Duodenal mucosa (tissue), 2 donors: ENCODE measurements at regions not wholly inside any gene's neighbourhood (a gene's known extent, or its start where the extent isn't known, plus 50 kb on each side); places are given as distances from the start of the nearest gene placed in this dataset.

Experiments
- H3K27ac ChIP-seq: one replicate; pipeline ENCODE4 v1.7.0; 2013; ENCODE audit warnings: low read depth, low read length
- H3K27me3 ChIP-seq, 2 donors: one replicate each; pipeline ENCODE4 v1.7.0; 2013; ENCODE audit warnings: low read length in 2 of 2, control low read depth in 1 of 2; ENCODE audit not compliant: insufficient read depth in 2 of 2, control insufficient read depth in 1 of 2
- H3K36me3 ChIP-seq, 2 donors: one replicate each; pipeline ENCODE4 v1.7.0; 2013; ENCODE audit warnings: low read length in 2 of 2, control low read depth in 1 of 2; ENCODE audit not compliant: insufficient read depth in 2 of 2, control insufficient read depth in 1 of 2
- H3K4me1 ChIP-seq, 2 donors: one replicate each; pipeline ENCODE4 v1.7.0; 2013; ENCODE audit warnings: low read length in 2 of 2, control low read depth in 1 of 2; ENCODE audit not compliant: insufficient read depth in 2 of 2, control insufficient read depth in 1 of 2
- H3K4me3 ChIP-seq, 2 donors: one replicate each; pipeline ENCODE4 v1.7.0; 2013; ENCODE audit warnings: low read length in 2 of 2, low read depth in 1 of 2
- H3K9ac ChIP-seq, 2 donors: one replicate each; pipeline ENCODE4 v1.7.0; 2013; ENCODE audit warnings: low read length in 2 of 2, low read depth in 1 of 2
- H3K9me3 ChIP-seq, 2 donors: one replicate each; pipeline ENCODE4 v1.7.0; 2013; ENCODE audit warnings: low read length in 2 of 2, control low read depth in 1 of 2; ENCODE audit not compliant: control insufficient read depth in 1 of 2

- no peaks in the 10 kb centered on the region for H3K27me3 ChIP-seq
- H3K4me1 ChIP-seq, result peaks cover 25 to 32% of the 10 kb centered on the region in 2 donors
- no peaks in the 10 kb centered on the region for H3K9me3 ChIP-seq
- peak overlapping the region; percentile 60 for H3K27ac ChIP-seq
- H3K36me3 ChIP-seq, result no peaks in the 10 kb centered on the region
- no peak overlapping the region for H3K4me3 ChIP-seq
- H3K9ac ChIP-seq, result peak overlapping the region; percentile 20 to 30
These were observed 64.6 kb upstream of the TARBP1 start for GRCh38 chr1:234543442-234544086.

- Histone ChIP-seq H3K9me3 (no peaks in the 10 kb centered on the region), H3K36me3 (no peaks in the 10 kb centered on the region), H3K27me3 (no peaks in the 10 kb centered on the region), H3K27ac (no peak overlapping the region), H3K9ac (no peak overlapping the region), H3K4me3 (no peak overlapping the region), H3K4me1 (peaks cover 29 to 44% of the 10 kb centered on the region in 2 donors)
These were observed 63.4 kb upstream of the TARBP1 start for GRCh38 chr1:234542211-234542850.

DNA sequence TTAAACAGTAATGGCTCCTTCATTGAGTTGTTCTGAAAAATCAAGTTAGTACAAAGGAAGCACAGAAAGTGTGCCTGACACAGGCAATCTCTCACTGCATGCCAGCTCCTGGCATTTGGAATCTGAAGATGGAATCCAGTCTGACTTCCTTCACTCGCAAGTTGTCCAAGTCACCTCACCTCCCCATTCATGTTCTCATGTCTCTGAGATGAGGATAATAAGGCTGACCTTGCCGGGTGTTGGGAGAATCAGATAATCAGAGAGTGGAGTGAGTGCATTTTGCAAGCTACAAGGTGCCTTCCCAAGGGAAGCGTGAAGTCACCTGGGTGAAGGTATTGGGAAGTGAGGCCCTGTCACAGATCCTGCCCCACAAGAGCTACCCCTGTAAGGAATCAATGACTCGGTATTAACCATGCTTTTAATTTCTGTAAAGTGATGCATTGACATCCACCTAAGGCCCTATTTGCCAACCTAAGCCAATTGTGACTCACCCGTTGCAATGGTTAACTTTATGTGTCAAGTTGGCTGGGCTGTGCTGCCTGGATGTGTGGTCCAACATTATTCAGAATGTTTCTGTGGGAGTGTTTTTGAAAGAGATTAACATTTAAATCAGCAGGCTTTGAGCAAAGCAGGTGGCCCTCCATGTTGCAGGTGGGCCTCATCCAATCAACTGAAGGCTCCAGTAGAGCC is 62.5 kb upstream of the TARBP1 start:
- Histone ChIP-seq H3K4me3 (no peak overlapping the region), H3K36me3 (no peaks in the 10 kb centered on the region), H3K4me1 (peaks cover 33 to 49% of the 10 kb centered on the region in 2 donors), H3K27ac (no peak overlapping the region), H3K27me3 (no peaks in the 10 kb centered on the region), H3K9ac (no peak overlapping the region), H3K9me3 (no peaks in the 10 kb centered on the region)

DNA sequence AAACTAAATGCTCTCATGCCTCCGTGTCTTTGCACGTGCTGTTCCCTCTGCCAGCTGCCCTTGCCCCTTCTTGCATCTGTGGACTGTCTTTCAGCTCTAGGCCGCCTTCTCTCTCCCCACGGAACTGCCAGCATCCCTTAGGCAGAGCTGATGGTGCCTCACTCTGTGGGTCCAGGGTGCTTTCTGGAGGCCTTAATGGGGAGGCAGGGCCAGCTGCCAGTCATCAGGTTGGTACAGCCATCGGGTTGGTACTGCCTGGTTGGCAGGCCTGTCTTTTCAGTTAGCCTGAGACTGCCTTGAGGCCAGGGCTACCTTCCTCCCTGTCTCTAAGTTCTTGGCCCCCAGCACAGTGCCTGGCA is 61.4 kb upstream of the TARBP1 start:
- H3K9me3 ChIP-seq, result no peaks in the 10 kb centered on the region
- H3K9ac ChIP-seq, result no peak overlapping the region
- H3K27me3 ChIP-seq, result no peaks in the 10 kb centered on the region
- peaks cover 31 to 41% of the 10 kb centered on the region in 2 donors for H3K4me1 ChIP-seq
- no peak overlapping the region for H3K27ac ChIP-seq
- no peak overlapping the region for H3K4me3 ChIP-seq
- no peaks in the 10 kb centered on the region for H3K36me3 ChIP-seq

GRCh38 chr1:234539666-234540403 is 60.9 kb upstream of the TARBP1 start:
- Histone ChIP-seq H3K9me3 (no peaks in the 10 kb centered on the region), H3K4me3 (no peak overlapping the region), H3K4me1 (peaks cover 29 to 41% of the 10 kb centered on the region in 2 donors), H3K36me3 (no peaks in the 10 kb centered on the region), H3K27me3 (no peaks in the 10 kb centered on the region), H3K27ac (no peak overlapping the region), H3K9ac (no peak overlapping the region)

DNA sequence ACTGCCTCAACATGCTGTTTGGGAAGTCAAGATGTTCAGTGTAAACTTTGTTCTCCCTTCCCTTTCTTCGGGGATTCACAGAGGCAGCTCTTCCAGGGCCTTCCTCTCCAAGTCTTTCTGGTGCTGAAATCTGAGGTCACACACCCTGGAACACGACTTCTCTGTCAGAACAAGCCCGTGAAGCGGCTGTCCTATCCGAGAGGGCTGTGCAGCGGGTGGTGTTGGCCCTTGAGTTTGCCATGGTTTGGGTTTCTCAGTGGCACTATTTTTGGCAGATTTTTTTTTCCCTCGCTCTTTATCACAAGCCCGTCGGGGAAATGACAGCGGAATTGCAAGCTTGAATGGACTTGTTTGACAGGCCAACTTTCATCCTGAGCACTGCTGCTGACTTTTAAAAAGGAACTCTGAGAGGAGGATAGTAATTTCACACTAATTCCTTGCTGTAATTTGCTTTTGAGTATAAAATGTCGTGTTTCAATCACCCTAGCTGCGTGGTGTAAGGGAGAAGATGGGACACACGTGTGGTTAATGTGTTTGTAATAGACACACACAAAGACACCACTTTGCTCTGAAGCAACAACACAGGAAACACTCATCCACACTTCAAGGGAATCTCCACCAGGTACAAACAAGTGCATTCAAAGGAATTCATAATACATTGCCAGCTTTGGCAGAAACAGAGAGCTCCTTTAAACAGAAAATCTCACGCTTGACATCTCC is 60.1 kb upstream of the TARBP1 start:
- no peaks in the 10 kb centered on the region for H3K9me3 ChIP-seq
- no peak overlapping the region for H3K4me3 ChIP-seq
- H3K27me3 ChIP-seq, result no peaks in the 10 kb centered on the region
- H3K27ac ChIP-seq, result peak overlapping the region; percentile 37
- H3K9ac ChIP-seq, result peak overlapping the region in 1 of 2 donors; percentile 7
- peaks cover 28 to 40% of the 10 kb centered on the region in 2 donors for H3K4me1 ChIP-seq
- no peaks in the 10 kb centered on the region for H3K36me3 ChIP-seq

DNA sequence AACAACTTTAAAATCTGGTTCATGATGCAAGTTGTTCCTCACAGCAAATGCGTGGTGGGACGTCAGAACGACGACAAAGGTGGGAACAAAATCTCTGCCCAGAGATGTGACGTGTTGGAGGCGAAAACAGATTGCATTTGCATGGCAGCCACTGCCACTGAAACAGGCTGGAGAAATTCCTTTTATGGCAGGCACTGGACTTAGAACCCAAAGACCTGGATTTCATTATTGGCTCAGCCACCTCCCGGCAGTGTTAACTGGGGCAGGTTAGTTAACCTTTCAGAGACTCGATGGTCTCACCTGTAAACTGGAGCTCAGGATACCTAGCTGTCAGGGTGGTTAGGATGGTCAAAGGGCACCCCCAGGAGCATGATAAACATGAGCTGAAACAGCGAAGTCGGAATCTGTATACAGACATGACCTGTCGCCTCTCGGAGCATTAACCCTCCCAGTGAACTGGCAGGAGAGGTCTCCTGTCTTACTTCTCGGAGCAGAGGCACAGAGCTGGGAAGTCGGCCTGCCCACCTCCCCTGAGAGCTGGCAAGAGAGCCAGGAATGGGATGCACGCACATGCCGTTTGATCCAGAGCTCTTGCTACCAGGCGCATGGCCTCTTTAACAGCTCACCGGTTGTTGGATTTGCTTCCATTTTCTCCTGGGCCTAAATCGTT is 59.2 kb upstream of the TARBP1 start:
- peak overlapping the region in 1 of 2 donors; percentile 26 for H3K4me3 ChIP-seq
- H3K27ac ChIP-seq, result peak overlapping the region; percentile 37
- H3K36me3 ChIP-seq, result no peaks in the 10 kb centered on the region
- H3K9me3 ChIP-seq, result no peaks in the 10 kb centered on the region
- peaks cover 25 to 44% of the 10 kb centered on the region in 2 donors for H3K4me1 ChIP-seq
- peak overlapping the region in 1 of 2 donors; percentile 43 for H3K9ac ChIP-seq
- no peaks in the 10 kb centered on the region for H3K27me3 ChIP-seq

DNA sequence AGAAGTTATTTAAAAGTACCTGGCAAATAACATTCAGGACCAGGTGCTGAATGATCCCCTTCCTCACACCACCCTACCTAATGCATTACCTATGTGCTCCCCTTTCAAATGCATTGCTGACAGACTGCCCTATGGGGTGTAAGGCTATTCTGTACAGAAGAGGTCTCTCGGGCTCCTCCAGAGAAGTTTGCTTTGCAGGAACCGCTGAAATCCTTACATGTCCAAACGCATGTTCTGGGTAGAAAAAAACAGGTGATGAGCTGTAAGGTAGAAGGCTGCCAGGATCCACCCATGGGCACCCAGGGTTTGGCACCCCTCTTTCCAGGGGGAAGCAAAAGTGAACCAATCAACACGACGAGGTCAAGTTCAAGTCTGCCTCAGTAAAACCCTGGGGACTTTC is 58.3 kb upstream of the TARBP1 start:
- Histone ChIP-seq H3K4me3 (no peak overlapping the region), H3K36me3 (no peaks in the 10 kb centered on the region), H3K9ac (no peak overlapping the region), H3K27ac (peak overlapping the region; percentile 14), H3K27me3 (no peaks in the 10 kb centered on the region), H3K9me3 (no peaks in the 10 kb centered on the region), H3K4me1 (peaks cover 34 to 53% of the 10 kb centered on the region in 2 donors)

- Histone ChIP-seq H3K27me3 (no peaks in the 10 kb centered on the region), H3K9me3 (no peaks in the 10 kb centered on the region), H3K9ac (peak overlapping the region in 1 of 2 donors; percentile 44), H3K4me3 (no peak overlapping the region), H3K36me3 (no peaks in the 10 kb centered on the region), H3K4me1 (peaks cover 39 to 58% of the 10 kb centered on the region in 2 donors), H3K27ac (peak overlapping the region; percentile 73)
These were observed 57.8 kb upstream of the TARBP1 start for GRCh38 chr1:234536741-234537140.
